GM12864 (cell line): ENCODE measurements at regions not wholly inside any gene's neighbourhood (a gene's known extent, or its start where the extent isn't known, plus 50 kb on each side); places are given as distances from the start of the nearest gene placed in this dataset.

ENCODE experiments used
- DNase-seq: peaks from one replicate; pipeline ENCODE4 v3.0.0-alpha.2; 2011; ENCODE audit warnings: low read depth
- H3K4me3 ChIP-seq: 2 replicates; pipeline ENCODE4 v1.5.1; 2011; ENCODE audit warnings: mild to moderate bottlenecking, low read depth, low read length, control low read depth
- TF ChIP-seq, protein P1 (sequence below): IDR thresholded peaks from 2 replicates; pipeline ENCODE4 v1.5.1; 2011; ENCODE audit warnings: low read depth, mild to moderate bottlenecking, moderate library complexity, low read length, control low read depth, inconsistent platforms; ENCODE audit errors: missing control alignments

DNA sequence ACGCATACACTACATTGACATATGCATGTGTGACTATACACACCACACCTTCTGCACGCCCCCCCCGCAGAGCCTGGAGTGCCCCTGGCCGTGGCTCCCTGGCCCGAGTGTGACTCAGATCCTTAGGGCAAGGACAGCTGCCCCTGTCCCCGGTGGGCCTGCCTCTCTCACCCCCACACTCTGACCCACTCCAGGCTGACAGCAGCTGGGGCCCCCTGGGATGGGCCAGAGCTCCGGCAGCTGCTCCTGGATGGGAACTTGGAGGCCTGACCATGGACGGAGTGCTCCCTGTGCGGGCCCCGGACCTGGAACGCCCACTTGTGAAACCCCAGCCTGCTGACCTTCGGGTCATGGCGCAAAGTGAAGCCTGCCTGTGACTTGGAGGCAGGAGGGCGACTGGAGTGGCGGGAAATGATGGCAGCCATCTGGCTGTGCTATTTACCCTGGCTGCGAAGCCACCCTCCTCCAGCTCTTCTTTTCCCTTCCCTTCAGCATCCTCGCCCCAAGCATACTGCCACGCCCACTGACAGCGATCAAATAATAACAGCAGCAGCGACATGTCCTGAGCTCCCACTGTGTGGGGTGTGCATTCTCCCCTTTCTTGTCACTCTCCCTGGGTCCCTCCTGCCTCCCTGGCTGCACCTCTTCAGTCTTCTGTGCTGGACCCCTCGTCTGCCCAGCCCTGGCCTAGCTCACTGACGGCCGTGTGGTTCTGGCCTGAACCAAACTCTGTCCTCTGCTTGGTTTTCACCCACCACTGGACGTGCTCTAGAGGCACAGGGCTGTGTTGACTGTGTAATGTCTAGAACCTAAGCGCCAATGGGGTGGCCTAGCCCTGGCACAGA, 90.7 kb upstream of the MEF2A start:
- TF ChIP-seq, protein P1, sequence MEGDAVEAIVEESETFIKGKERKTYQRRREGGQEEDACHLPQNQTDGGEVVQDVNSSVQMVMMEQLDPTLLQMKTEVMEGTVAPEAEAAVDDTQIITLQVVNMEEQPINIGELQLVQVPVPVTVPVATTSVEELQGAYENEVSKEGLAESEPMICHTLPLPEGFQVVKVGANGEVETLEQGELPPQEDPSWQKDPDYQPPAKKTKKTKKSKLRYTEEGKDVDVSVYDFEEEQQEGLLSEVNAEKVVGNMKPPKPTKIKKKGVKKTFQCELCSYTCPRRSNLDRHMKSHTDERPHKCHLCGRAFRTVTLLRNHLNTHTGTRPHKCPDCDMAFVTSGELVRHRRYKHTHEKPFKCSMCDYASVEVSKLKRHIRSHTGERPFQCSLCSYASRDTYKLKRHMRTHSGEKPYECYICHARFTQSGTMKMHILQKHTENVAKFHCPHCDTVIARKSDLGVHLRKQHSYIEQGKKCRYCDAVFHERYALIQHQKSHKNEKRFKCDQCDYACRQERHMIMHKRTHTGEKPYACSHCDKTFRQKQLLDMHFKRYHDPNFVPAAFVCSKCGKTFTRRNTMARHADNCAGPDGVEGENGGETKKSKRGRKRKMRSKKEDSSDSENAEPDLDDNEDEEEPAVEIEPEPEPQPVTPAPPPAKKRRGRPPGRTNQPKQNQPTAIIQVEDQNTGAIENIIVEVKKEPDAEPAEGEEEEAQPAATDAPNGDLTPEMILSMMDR, result no peak
- H3K4me3 ChIP-seq, result no peak overlapping the region
- DNase-seq, result no peak

- no peak overlapping the region for H3K4me3 ChIP-seq
- no peak for DNase-seq
- TF ChIP-seq, protein P1, result no peak
These were observed 89.9 kb upstream of the MEF2A start for GRCh38 chr15:99475754-99476412.

DNA sequence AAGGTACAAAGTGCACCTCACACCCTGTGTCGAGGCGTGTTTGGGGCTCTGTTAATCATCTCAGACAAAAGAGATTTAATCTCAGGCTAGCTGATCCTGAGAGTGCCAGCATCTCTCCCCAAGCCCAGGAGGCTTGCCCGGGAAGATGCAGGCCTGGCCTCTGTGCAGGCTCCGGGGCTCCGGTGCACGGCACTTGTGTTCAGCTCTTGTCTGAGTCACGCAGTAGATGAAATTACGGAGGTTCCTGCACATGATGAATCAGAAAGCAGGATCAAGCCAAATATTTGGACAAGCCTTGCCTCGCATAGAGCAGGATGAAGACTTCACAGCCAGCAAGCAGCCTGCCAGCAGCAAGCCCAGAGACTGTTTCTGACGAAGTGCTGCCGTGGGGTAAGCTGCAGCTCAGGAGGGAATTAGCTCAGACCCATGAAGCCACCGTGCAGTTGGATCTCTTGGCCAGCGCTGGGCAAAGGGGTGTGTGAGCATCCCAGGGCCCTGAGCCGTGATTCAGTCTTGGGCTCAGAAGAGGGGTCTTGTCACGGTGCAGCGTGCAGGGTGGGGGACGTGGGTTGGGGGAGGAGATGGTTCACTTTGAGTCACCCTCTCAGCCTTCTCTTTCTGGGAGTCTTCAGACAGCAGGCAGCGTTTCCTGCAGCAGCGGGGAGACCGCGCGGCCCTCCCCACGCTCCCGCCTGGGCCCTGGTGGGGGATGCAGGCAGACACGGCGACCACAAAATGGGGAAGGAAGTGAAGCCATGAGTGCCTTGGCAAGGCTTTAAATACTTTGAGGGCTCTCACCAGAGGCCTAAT, 89.2 kb upstream of the MEF2A start:
- TF ChIP-seq, protein P1, result no peak
- H3K4me3 ChIP-seq, result no peak overlapping the region
- no peak for DNase-seq

GRCh38 chr15:99477791-99478471, 87.9 kb upstream of the MEF2A start:
- H3K4me3 ChIP-seq, result no peak overlapping the region
- no peak for DNase-seq
- TF ChIP-seq, protein P1, result no peak

DNA sequence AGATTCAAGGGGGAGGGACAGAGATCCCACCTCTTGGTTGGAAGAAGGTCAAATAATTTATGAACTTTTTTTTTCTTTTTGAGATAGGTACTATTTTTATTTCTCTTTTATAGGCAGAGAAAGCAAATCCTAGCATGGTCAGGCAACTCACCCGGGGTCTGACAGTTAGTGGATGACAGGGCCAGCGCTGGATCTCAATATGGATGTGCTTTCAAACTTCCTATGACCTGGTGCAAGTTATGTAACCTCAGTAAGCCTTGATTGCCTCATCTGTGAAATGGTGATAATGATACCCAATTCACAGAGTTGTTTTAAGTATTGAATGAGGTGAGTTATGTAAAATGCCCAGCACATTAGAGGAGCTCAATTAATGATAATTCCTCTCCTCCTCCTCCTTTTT, 86.8 kb upstream of the MEF2A start:
- TF ChIP-seq, protein P1, result no peak
- no peak overlapping the region for H3K4me3 ChIP-seq
- no peak for DNase-seq

GRCh38 chr15:99480016-99480810, 85.6 kb upstream of the MEF2A start:
- TF ChIP-seq, protein P1, result no peak
- no peak for DNase-seq
- no peak overlapping the region for H3K4me3 ChIP-seq
